OCI-LY7 (cell line): ENCODE measurements at regions not wholly inside any gene's neighbourhood (a gene's known extent, or its start where the extent isn't known, plus 50 kb on each side); places are given as distances from the start of the nearest gene placed in this dataset.

Experiments
- BruUV-seq: library from RNA; stranded (reverse); fragments of 400-500 nt; replicated peaks from 2 replicates; lab custom pipeline; 2021; lab: Mats Ljungman, UMichigan
- CTCF ChIA-PET: fragments of 300-600 bp; sonication (Branson Sonifier 250); formaldehyde crosslinking; loops from one replicate; lab custom pipeline; 2022; ENCODE audit warnings: antibody characterized with exemption; ENCODE audit not compliant: unreplicated experiment; lab: Charles Lee
- POLR2A ChIA-PET: fragments of 300-600 bp; sonication (Branson Sonifier 250); formaldehyde crosslinking; loops from one replicate; lab custom pipeline; 2022; ENCODE audit warnings: antibody characterized with exemption; lab: Charles Lee
- DNase-seq: peaks from one replicate; pipeline ENCODE4 v3.0.0-alpha.2; 2015; ENCODE audit warnings: low spot score
- H2AFZ ChIP-seq: fragments of 200-600 bp; sonication (generic), shearing (Covaris generic); 2 replicates; pipeline ENCODE4 v1.6.1; 2014; ENCODE audit warnings: mild to moderate bottlenecking, antibody characterized with exemption, low read length, moderate library complexity
- H3K27ac ChIP-seq: fragments of 200-600 bp; sonication (generic); 2 replicates; pipeline ENCODE4 v1.5.1; 2014; ENCODE audit warnings: mixed run types, low read depth, mild to moderate bottlenecking, moderate library complexity, low read length, inconsistent platforms; ENCODE audit not compliant: poor library complexity, severe bottlenecking
- H3K36me3 ChIP-seq: fragments of 200-600 bp; sonication (generic); 2 replicates; pipeline ENCODE4 v1.6.1; 2014; ENCODE audit warnings: mild to moderate bottlenecking, antibody characterized with exemption, low read length, moderate library complexity, mixed read lengths; ENCODE audit not compliant: insufficient read depth
- H3K4me1 ChIP-seq: fragments of 200-600 bp; sonication (generic); 2 replicates; pipeline ENCODE4 v1.5.1; 2014; ENCODE audit warnings: mild to moderate bottlenecking, low read length; ENCODE audit not compliant: insufficient read depth, poor library complexity, severe bottlenecking
- H3K4me2 ChIP-seq: fragments of 200-600 bp; sonication (generic); 2 replicates; pipeline ENCODE4 v1.6.1; 2014; ENCODE audit warnings: mild to moderate bottlenecking, low read length
- H3K4me3 ChIP-seq: fragments of 200-600 bp; sonication (generic); 2 replicates; pipeline ENCODE4 v1.5.1; 2014; ENCODE audit warnings: mild to moderate bottlenecking, low read depth, low read length; ENCODE audit not compliant: poor library complexity, severe bottlenecking
- H3K79me2 ChIP-seq: fragments of 200-600 bp; sonication (generic); 2 replicates; pipeline ENCODE4 v1.6.1; 2016; ENCODE audit warnings: low read depth, mild to moderate bottlenecking, low read length, moderate library complexity, mixed read lengths; ENCODE audit not compliant: insufficient read depth
- H3K9me2 ChIP-seq: fragments of 200-600 bp; sonication (generic); 2 replicates; pipeline ENCODE4 v1.6.1; 2016; ENCODE audit warnings: mild to moderate bottlenecking, low read length, mixed read lengths; ENCODE audit not compliant: insufficient read depth
- H3K9me3 ChIP-seq: fragments of 200-600 bp; sonication (generic); 2 replicates; pipeline ENCODE4 v1.6.1; 2014; ENCODE audit warnings: mild to moderate bottlenecking, mixed run types, low read length, mixed read lengths
- H4K20me1 ChIP-seq: fragments of 200-600 bp; sonication (generic); 2 replicates; pipeline ENCODE4 v1.6.1; 2014; ENCODE audit warnings: mild to moderate bottlenecking, antibody characterized with exemption, low read length, moderate library complexity, mixed read lengths; ENCODE audit not compliant: insufficient read depth
- CTCF ChIP-seq: fragments of 200-600 bp; sonication (generic); conservative IDR thresholded peaks from 2 replicates; pipeline ENCODE4 v1.5.1; 2014; ENCODE audit warnings: mild to moderate bottlenecking, antibody characterized with exemption, low read length, moderate library complexity, mixed read lengths
- EZH2phosphoT487 ChIP-seq: fragments of 200-600 bp; sonication (generic); IDR thresholded peaks from 2 replicates; pipeline ENCODE4 v1.6.1; 2018; ENCODE audit warnings: low read depth, borderline replicate concordance, mild to moderate bottlenecking, mixed run types, antibody characterized with exemption, low read length, moderate library complexity, mixed read lengths
- intact Hi-C: fragments of 100-400 bp; cut with micrococcal nuclease; formaldehyde crosslinking; loops from one replicate; pipeline ENCODE4 v1.10.0; 2022; ENCODE audit not compliant: unreplicated experiment

GRCh38 chr5:172541099-172541772, 86.9 kb upstream of the SH3PXD2B start:
- Histone ChIP-seq H3K36me3 (no peaks in the 10 kb centered on the region), H3K27ac (no peak overlapping the region), H3K9me2 (no peaks in the 10 kb centered on the region), H3K4me2 (no peak overlapping the region), H4K20me1 (no peaks in the 10 kb centered on the region), H2AFZ (no peak overlapping the region), H3K79me2 (no peaks in the 10 kb centered on the region), H3K9me3 (no peaks in the 10 kb centered on the region), H3K4me1 (no peaks in the 10 kb centered on the region), H3K4me3 (no peak overlapping the region)
- no peak for TF ChIP-seq EZH2phosphoT487
- no peak for TF ChIP-seq CTCF
- intact Hi-C loops: no loop called here
- CTCF ChIA-PET: no interaction called here
- POLR2A ChIA-PET: interaction anchor here (0.6 to 1.6 kb wide), 3 partner anchors 10 to 973 kb away, joined by 3 to 10 read pairs (median 5); no protein-coding TSS in a partner anchor
- BruUV-seq: no TSS peak
- DNase-seq: no peak

GRCh38 chr5:172540099-172540870, 86.0 kb upstream of the SH3PXD2B start:
- ChIA-PET POLR2A (interaction anchor here (0.6 to 1.6 kb wide), 7 partner anchors 11 to 1194 kb away, joined by 3 to 10 read pairs (median 4); no protein-coding TSS in a partner anchor), CTCF (no interaction called here)
- H3K9me2 ChIP-seq: no peaks in the 10 kb centered on the region
- no peaks in the 10 kb centered on the region for H3K79me2 ChIP-seq
- no peak overlapping the region for H3K4me2 ChIP-seq
- no peak overlapping the region for H3K27ac ChIP-seq
- no peaks in the 10 kb centered on the region for H3K9me3 ChIP-seq
- no peaks in the 10 kb centered on the region for H3K4me1 ChIP-seq
- H2AFZ ChIP-seq: no peak overlapping the region
- no TSS peak for BruUV-seq
- intact Hi-C loops: no loop called here
- no peaks in the 10 kb centered on the region for H4K20me1 ChIP-seq
- DNase-seq: no peak
- TF ChIP-seq EZH2phosphoT487 (no peak), CTCF (no peak)
- H3K36me3 ChIP-seq: no peaks in the 10 kb centered on the region
- no peak overlapping the region for H3K4me3 ChIP-seq

GRCh38 chr5:172535108-172535445, 80.8 kb upstream of the SH3PXD2B start:
- POLR2A ChIA-PET: interaction anchor here (0.7 kb wide), 1 partner anchor 426 kb away, joined by 3 read pairs; no protein-coding TSS in a partner anchor
- intact Hi-C loops: no loop called here
- no peaks in the 10 kb centered on the region for H3K9me3 ChIP-seq
- no peak overlapping the region for H2AFZ ChIP-seq
- H3K9me2 ChIP-seq: no peaks in the 10 kb centered on the region
- no peak overlapping the region for H3K4me2 ChIP-seq
- no peaks in the 10 kb centered on the region for H3K4me1 ChIP-seq
- no peak for TF ChIP-seq CTCF
- no peak for TF ChIP-seq EZH2phosphoT487
- no peaks in the 10 kb centered on the region for H3K79me2 ChIP-seq
- no peak overlapping the region for H3K4me3 ChIP-seq
- H3K27ac ChIP-seq: no peak overlapping the region
- no TSS peak for BruUV-seq
- DNase-seq: no peak
- no peaks in the 10 kb centered on the region for H3K36me3 ChIP-seq
- H4K20me1 ChIP-seq: no peaks in the 10 kb centered on the region
- CTCF ChIA-PET: no interaction called here
